ENCODE measurements at regions not wholly inside any gene's neighbourhood (a gene's known extent, or its start where the extent isn't known, plus 50 kb on each side); places are given as distances from the start of the nearest gene placed in this dataset.

GRCh38 chr14:97283005-97283403, 485.8 kb downstream of the VRK1 start:
- H3K27ac Mint-ChIP-seq = no peak overlapping the region
- peaks cover 17% of the 10 kb centered on the region for H3K27me3 Mint-ChIP-seq (ENCODE audit: low read depth)

GRCh38 chr14:97283426-97283825, 486.2 kb downstream of the VRK1 start:
- peaks cover 42% of the 10 kb centered on the region for H3K4me1 Mint-ChIP-seq
- no peak for TF ChIP-seq JUN (CRISPR knock-in tag; IDR thresholded peaks at IDR 0.05)
- TF ChIP-seq PRRX2 (CRISPR knock-in tag; IDR thresholded peaks at IDR 0.05) = no peak
- ChIA-PET CTCF (interaction anchor here (1.5 kb wide), 1 partner anchor 15 kb away, joined by 5 read pairs; no protein-coding TSS in a partner anchor), POLR2A (no interaction called here)
- peaks cover 17% of the 10 kb centered on the region for H3K27me3 Mint-ChIP-seq (ENCODE audit: low read depth)
- H3K4me3 Mint-ChIP-seq = no peak overlapping the region
- ATAC-seq = no peak
- H3K27ac Mint-ChIP-seq = no peak overlapping the region
- peaks cover 5% of the 10 kb centered on the region; the same call in 1 of the 2 replicates for H3K9me3 Mint-ChIP-seq
- DNase-seq (ENCODE audit: low spot score) = no peak
- H3K36me3 Mint-ChIP-seq = no peaks in the 10 kb centered on the region

More at GRCh38 chr14:97283005-97283403, 485.8 kb downstream of the VRK1 start:
- H3K36me3 Mint-ChIP-seq = no peaks in the 10 kb centered on the region
- H3K4me3 Mint-ChIP-seq = no peak overlapping the region
- H3K9me3 Mint-ChIP-seq = peaks cover 3% of the 10 kb centered on the region; the same call in 1 of the 2 replicates
- H3K4me1 Mint-ChIP-seq = peaks cover 44% of the 10 kb centered on the region
- TF ChIP-seq SP1 (CRISPR knock-in tag; conservative IDR thresholded peaks at IDR 0.05) = no peak
- no peak for TF ChIP-seq HMGXB4 (CRISPR knock-in tag; IDR thresholded peaks at IDR 0.05)
- no peak for TF ChIP-seq AFF4 (CRISPR knock-in tag; IDR thresholded peaks at IDR 0.05; ENCODE audit: borderline replicate concordance)
- ATAC-seq (no peak), DNase-seq (ENCODE audit: low spot score) (no peak)
- CTCF ChIA-PET = no interaction called here
- POLR2A ChIA-PET = no interaction called here

- ATAC-seq (no peak), DNase-seq (ENCODE audit: low spot score) (no peak)
- H3K4me3 Mint-ChIP-seq = no peak overlapping the region
- H3K4me1 Mint-ChIP-seq = peaks cover 39% of the 10 kb centered on the region
- ChIA-PET CTCF (interaction anchor here (1.5 kb wide), 1 partner anchor 15 kb away, joined by 5 read pairs; no protein-coding TSS in a partner anchor), POLR2A (no interaction called here)
- H3K9me3 Mint-ChIP-seq = peaks cover 5% of the 10 kb centered on the region; the same call in 1 of the 2 replicates
- no peaks in the 10 kb centered on the region for H3K36me3 Mint-ChIP-seq
- H3K27ac Mint-ChIP-seq = no peak overlapping the region
- TF ChIP-seq JAZF1 (CRISPR knock-in tag; IDR thresholded peaks at IDR 0.05) (no peak), HMGA2 (CRISPR knock-in tag; IDR thresholded peaks at IDR 0.05) (no peak), USF2 (CRISPR knock-in tag; IDR thresholded peaks at IDR 0.05) (no peak), TP53 (CRISPR knock-in tag; IDR thresholded peaks at IDR 0.05) (no peak), NR3C1 (CRISPR knock-in tag; conservative IDR thresholded peaks at IDR 0.05; ENCODE audit: low read depth) (no peak)
- H3K27me3 Mint-ChIP-seq (ENCODE audit: low read depth) = peaks cover 17% of the 10 kb centered on the region
Measured at GRCh38 chr14:97283841-97284240, 486.7 kb downstream of the VRK1 start.

- H3K4me3 Mint-ChIP-seq = no peak overlapping the region
- ATAC-seq (no peak), DNase-seq (ENCODE audit: low spot score) (no peak)
- H3K27ac Mint-ChIP-seq = no peak overlapping the region
- no peaks in the 10 kb centered on the region for H3K36me3 Mint-ChIP-seq
- TF ChIP-seq GTF2I (CRISPR knock-in tag; conservative IDR thresholded peaks at IDR 0.05) (no peak), JUN (CRISPR knock-in tag; IDR thresholded peaks at IDR 0.05) (no peak), PRDM15 (CRISPR knock-in tag; IDR thresholded peaks at IDR 0.05) (no peak), ZNF219 (CRISPR knock-in tag; IDR thresholded peaks at IDR 0.05; ENCODE audit: borderline replicate concordance) (no peak)
- CTCF ChIA-PET = no interaction called here
- POLR2A ChIA-PET = no interaction called here
- H3K9me3 Mint-ChIP-seq = peaks cover 5% of the 10 kb centered on the region; the same call in 1 of the 2 replicates
- H3K4me1 Mint-ChIP-seq = peaks cover 12% of the 10 kb centered on the region
- H3K27me3 Mint-ChIP-seq (ENCODE audit: low read depth) = peaks cover 17% of the 10 kb centered on the region
Measured at GRCh38 chr14:97287956-97288355, 490.8 kb downstream of the VRK1 start.

Data from WTC11 (cell line).